ENCODE measurements at regions not wholly inside any gene's neighbourhood (a gene's known extent, or its start where the extent isn't known, plus 50 kb on each side); places are given as distances from the start of the nearest gene placed in this dataset.

DNA sequence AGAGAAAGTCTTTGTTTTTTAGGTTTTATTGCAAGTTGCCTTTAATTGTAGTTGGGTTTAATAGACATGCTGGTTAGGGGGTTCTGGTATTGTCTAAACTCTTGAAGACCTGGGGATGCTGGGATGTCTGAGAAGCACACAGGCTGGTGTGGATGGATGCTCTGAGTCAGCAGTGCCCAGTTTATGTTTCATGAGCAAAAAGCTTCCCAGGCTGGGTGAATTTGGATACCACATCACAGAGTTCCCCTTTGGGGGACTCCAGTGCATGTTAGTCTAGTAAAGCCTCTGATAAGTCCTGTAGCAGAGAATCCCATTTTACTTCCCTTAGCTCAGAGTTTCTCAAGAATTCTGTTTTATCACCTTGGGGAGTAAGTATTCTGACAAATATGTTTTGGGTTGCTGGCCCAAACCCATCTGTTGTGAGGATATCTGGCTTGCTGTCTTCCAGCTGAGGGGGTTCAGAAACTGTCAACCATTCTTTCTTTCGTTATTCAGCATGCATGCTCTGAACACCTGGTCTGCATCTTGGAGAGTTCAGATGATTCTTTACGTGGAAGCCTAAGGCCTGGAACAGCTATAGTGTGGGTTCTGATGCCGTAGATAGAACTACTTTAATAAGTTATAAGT lies 509.1 kb downstream of the VRK1 start:
- ChIA-PET CTCF (no interaction called here), POLR2A (no interaction called here)
- H3K4me3 ChIP-seq (ENCODE audit: low read depth, low read length): no peak overlapping the region
- no peak for DNase-seq (ENCODE audit: low read depth, low spot score)
- TF ChIP-seq, protein P1, sequence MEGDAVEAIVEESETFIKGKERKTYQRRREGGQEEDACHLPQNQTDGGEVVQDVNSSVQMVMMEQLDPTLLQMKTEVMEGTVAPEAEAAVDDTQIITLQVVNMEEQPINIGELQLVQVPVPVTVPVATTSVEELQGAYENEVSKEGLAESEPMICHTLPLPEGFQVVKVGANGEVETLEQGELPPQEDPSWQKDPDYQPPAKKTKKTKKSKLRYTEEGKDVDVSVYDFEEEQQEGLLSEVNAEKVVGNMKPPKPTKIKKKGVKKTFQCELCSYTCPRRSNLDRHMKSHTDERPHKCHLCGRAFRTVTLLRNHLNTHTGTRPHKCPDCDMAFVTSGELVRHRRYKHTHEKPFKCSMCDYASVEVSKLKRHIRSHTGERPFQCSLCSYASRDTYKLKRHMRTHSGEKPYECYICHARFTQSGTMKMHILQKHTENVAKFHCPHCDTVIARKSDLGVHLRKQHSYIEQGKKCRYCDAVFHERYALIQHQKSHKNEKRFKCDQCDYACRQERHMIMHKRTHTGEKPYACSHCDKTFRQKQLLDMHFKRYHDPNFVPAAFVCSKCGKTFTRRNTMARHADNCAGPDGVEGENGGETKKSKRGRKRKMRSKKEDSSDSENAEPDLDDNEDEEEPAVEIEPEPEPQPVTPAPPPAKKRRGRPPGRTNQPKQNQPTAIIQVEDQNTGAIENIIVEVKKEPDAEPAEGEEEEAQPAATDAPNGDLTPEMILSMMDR (IDR thresholded peaks at IDR 0.05; ENCODE audit: insufficient read depth, low read length, missing control alignments): no peak

DNA sequence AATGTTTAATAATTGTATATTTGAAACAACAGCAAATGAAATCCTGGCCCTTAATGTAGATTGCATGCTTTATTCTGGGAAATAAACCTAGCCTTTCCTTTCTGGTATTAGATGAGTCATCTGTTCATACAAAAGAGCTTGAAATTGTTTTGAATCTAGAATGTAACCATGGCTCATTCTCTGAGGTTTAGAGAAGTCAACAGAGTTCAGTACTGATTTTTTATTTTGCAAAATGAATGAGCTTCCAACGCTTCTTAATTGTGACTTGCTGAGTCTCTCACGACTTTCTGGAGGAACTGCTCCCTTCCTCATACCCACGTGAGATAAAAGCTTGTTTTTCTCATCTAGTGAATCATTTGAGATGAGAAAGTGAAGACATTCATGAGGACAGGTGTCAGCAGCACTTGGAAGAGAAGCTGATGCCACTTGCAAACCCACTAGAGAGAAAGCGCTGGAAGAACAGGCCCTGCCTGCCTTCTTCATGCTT lies 509.6 kb downstream of the VRK1 start:
- CTCF ChIA-PET: no interaction called here
- POLR2A ChIA-PET: no interaction called here
- TF ChIP-seq, protein P1 (IDR thresholded peaks at IDR 0.05; ENCODE audit: insufficient read depth, low read length, missing control alignments): no peak
- no peak overlapping the region for H3K4me3 ChIP-seq (ENCODE audit: low read depth, low read length)
- no peak for DNase-seq (ENCODE audit: low read depth, low spot score)

DNA sequence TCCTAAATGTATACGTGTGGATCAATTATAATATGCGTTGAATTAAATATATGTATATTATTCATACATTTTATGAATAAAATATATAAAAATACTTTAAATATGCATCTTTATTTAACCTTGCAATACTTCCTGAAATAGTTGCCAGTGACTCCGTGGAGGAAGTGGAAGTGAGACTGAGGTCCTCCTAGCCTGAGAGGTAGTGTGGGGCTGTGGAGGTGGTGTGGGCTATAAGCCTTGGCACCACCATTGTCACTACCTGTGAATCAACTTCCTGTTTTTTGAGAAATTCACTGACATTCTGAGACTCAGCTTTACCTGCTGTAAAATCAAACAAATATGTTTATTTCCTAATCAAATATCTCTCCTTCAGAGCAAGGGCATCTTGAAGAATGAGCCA lies 514.2 kb downstream of the VRK1 start:
- CTCF ChIA-PET: no interaction called here
- no peak for DNase-seq (ENCODE audit: low read depth, low spot score)
- TF ChIP-seq, protein P1 (IDR thresholded peaks at IDR 0.05; ENCODE audit: insufficient read depth, low read length, missing control alignments): no peak
- POLR2A ChIA-PET: no interaction called here
- H3K4me3 ChIP-seq (ENCODE audit: low read depth, low read length): no peak overlapping the region

DNA sequence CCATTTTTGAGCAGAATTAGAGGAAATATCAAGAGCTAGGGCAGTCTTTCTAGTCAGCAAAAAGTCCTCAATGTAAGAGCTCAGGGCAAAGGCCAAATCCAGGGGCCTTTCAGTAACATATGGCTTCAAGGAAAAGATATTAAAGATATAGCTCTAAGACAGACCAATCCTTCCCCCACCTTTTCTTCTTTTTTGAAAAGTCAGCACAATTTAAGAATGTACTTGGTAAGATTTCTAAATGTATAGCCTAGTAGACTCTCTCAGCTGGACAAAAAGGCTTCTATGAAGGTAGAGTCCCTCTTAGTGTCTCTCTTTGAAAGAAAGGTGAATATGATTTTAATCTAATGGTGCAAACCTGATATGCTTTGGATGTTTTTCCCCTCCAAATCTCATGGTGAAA lies 515.7 kb downstream of the VRK1 start:
- H3K4me3 ChIP-seq (ENCODE audit: low read depth, low read length): no peak overlapping the region
- CTCF ChIA-PET: no interaction called here
- DNase-seq (ENCODE audit: low read depth, low spot score): no peak
- TF ChIP-seq, protein P1 (IDR thresholded peaks at IDR 0.05; ENCODE audit: insufficient read depth, low read length, missing control alignments): no peak
- POLR2A ChIA-PET: no interaction called here

DNA sequence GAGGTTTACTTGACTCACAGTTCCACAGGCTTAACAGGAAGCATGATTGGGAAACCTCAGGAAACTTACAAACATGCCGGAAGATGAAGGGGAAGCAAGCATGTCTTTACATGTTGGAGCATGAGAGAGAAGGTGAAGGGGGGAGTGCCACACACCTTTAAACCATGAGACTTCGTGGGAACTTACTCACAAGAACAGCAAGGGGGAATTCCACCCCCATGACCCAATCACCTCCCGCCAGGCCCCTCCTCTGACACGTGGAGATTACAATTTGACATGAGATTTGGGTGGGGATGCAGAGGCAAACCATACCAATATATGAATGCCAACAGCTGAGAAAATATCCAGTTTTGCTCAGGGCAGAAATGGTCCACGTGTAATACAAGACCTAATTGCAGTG lies 518.6 kb downstream of the VRK1 start:
- H3K4me3 ChIP-seq (ENCODE audit: low read depth, low read length): no peak overlapping the region
- no peak for DNase-seq (ENCODE audit: low read depth, low spot score)
- CTCF ChIA-PET: no interaction called here
- TF ChIP-seq, protein P1 (IDR thresholded peaks at IDR 0.05; ENCODE audit: insufficient read depth, low read length, missing control alignments): no peak
- POLR2A ChIA-PET: no interaction called here

DNA sequence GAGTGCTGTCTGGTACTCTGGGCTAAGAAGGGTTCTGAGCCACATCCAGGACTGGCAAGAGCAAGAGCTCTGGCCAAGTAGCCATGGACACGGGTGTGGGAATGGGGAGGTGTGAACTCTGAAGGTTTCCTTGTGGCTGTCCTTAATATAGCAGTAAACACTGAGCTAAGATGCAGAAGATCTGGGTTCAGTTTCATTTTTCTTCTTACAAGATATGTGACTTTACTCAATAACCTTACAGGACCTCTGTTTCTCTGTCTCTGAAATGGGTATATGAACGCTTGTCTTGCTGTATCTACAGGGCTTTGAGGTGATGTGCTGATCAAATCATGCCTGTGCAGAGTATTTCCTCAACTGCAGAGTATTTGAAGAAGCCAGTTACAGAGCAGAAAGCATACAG lies 521.2 kb downstream of the VRK1 start:
- TF ChIP-seq, protein P1 (IDR thresholded peaks at IDR 0.05; ENCODE audit: insufficient read depth, low read length, missing control alignments): no peak
- POLR2A ChIA-PET: no interaction called here

More for the DNA sequence above, 521.2 kb downstream of the VRK1 start:
- H3K4me3 ChIP-seq (ENCODE audit: low read depth, low read length): no peak overlapping the region
- CTCF ChIA-PET: no interaction called here
- DNase-seq (ENCODE audit: low read depth, low spot score): no peak

All from AG04449 (cell line).